HepG2 (cell line): ENCODE measurements at regions not wholly inside any gene's neighbourhood (a gene's known extent, or its start where the extent isn't known, plus 50 kb on each side); places are given as distances from the start of the nearest gene placed in this dataset.

Experiments used
- CTCF ChIP-seq: sonication (generic); formaldehyde crosslinking; IDR thresholded peaks from 2 replicates; pipeline ENCODE4 v1.5.0; 2020; ENCODE audit warnings: mild to moderate bottlenecking, missing genetic modification reagents, moderate library complexity
- DNMT1 ChIP-seq: sonication (generic); formaldehyde crosslinking; IDR thresholded peaks from 2 replicates; pipeline ENCODE4 v1.5.1; 2020; ENCODE audit warnings: mild to moderate bottlenecking, missing genetic modification reagents
- ELK4 ChIP-seq: sonication (generic); formaldehyde crosslinking; IDR thresholded peaks from 2 replicates; pipeline ENCODE4 v1.9.0; 2021; ENCODE audit warnings: missing genetic modification reagents, borderline replicate concordance
- FOXM1 ChIP-seq: sonication (generic); formaldehyde crosslinking; IDR thresholded peaks from 2 replicates; pipeline ENCODE4 v1.5.0; 2020; ENCODE audit warnings: missing genetic modification reagents
- HMG20B ChIP-seq: conservative IDR thresholded peaks from 2 replicates; pipeline ENCODE4 v1.6.1; 2016; ENCODE audit warnings: missing genetic modification reagents, missing compliant biosample characterization
- KDM1A ChIP-seq: IDR thresholded peaks from 2 replicates; pipeline ENCODE4 v1.6.1; 2016; ENCODE audit warnings: missing compliant biosample characterization
- KDM5B ChIP-seq: sonication (generic); formaldehyde crosslinking; IDR thresholded peaks from 2 replicates; pipeline ENCODE4 v1.4.0; 2020; ENCODE audit warnings: missing genetic modification reagents, mild to moderate bottlenecking, borderline replicate concordance
- SIX4 ChIP-seq: sonication (generic); formaldehyde crosslinking; IDR thresholded peaks from 2 replicates; pipeline ENCODE4 v1.4.0; 2020; ENCODE audit warnings: missing genetic modification reagents
- TBX3 ChIP-seq: fragments of 450-650 bp; IDR thresholded peaks from 2 replicates; pipeline ENCODE4 v1.6.1; 2017; ENCODE audit warnings: antibody characterized with exemption, mild to moderate bottlenecking, inconsistent platforms, borderline replicate concordance
- ZBTB20 ChIP-seq: sonication (generic); formaldehyde crosslinking; IDR thresholded peaks from 2 replicates; pipeline ENCODE4 v1.8.1; 2023; ENCODE audit warnings: missing genetic modification reagents, low read depth, mild to moderate bottlenecking, borderline replicate concordance
- ZFX ChIP-seq: sonication (generic); formaldehyde crosslinking; IDR thresholded peaks from 2 replicates; pipeline ENCODE4 v1.4.0; 2020; ENCODE audit warnings: mild to moderate bottlenecking, low read depth, missing genetic modification reagents, moderate library complexity
- ZNF143 ChIP-seq: sonication (generic); formaldehyde crosslinking; IDR thresholded peaks from 2 replicates; pipeline ENCODE4 v1.4.0; 2020; ENCODE audit warnings: missing genetic modification reagents
- ZNF510 ChIP-seq: sonication (generic); formaldehyde crosslinking; IDR thresholded peaks from 2 replicates; pipeline ENCODE4 v1.4.0; 2020; ENCODE audit warnings: low read depth, mild to moderate bottlenecking, missing genetic modification reagents

GRCh38 chr7:136709876-136710275 lies 158.6 kb upstream of the CHRM2 start:
- TF ChIP-seq CTCF (no peak), KDM5B (CRISPR knock-in tag) (no peak), TBX3 (no peak), HMG20B (CRISPR knock-in tag) (no peak), ZBTB20 (no peak), KDM1A (CRISPR knock-in tag) (no peak), DNMT1 (CRISPR knock-in tag) (no peak), ZFX (CRISPR knock-in tag) (no peak), ZNF143 (no peak), ELK4 (CRISPR knock-in tag) (no peak), SIX4 (CRISPR knock-in tag) (no peak), ZNF510 (CRISPR knock-in tag) (no peak), FOXM1 (CRISPR knock-in tag) (no peak)
